ENCODE measurements at regions not wholly inside any gene's neighbourhood (a gene's known extent, or its start where the extent isn't known, plus 50 kb on each side); places are given as distances from the start of the nearest gene placed in this dataset.

DNA sequence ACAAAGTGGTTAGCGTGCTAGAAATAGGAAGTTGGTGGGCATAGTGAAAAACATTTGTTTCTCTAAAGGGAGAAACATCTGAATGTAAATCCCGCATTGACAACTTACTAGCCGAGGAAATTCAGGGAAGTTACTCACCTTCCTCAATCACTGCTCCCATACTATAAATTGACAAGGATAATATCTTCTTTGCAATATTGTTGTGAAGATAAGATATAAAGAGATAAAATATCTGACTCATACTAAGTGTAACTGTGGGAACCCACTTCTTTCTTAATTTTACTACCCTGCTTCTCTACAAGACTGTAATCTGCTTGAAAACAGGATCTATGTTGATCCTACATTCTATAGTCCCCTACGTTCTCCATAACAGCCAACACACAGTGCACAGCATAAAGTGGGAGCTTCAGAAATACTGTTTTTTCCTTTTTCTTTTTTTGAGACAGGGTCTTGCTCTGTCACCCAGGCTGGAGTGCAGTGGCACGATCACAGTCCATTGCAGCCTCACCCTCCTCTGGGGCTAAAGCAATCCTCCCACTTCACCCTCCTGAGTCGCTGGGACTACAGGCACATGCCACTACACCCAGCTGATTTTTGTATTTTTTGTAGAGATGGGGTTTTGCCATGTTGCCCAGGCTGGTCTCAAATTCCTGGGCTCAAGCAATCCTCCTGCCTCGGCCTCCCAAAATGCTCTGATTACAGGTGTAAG, 57.4 kb upstream of the C1orf21 start:
- DNase-seq, result no peak

DNA sequence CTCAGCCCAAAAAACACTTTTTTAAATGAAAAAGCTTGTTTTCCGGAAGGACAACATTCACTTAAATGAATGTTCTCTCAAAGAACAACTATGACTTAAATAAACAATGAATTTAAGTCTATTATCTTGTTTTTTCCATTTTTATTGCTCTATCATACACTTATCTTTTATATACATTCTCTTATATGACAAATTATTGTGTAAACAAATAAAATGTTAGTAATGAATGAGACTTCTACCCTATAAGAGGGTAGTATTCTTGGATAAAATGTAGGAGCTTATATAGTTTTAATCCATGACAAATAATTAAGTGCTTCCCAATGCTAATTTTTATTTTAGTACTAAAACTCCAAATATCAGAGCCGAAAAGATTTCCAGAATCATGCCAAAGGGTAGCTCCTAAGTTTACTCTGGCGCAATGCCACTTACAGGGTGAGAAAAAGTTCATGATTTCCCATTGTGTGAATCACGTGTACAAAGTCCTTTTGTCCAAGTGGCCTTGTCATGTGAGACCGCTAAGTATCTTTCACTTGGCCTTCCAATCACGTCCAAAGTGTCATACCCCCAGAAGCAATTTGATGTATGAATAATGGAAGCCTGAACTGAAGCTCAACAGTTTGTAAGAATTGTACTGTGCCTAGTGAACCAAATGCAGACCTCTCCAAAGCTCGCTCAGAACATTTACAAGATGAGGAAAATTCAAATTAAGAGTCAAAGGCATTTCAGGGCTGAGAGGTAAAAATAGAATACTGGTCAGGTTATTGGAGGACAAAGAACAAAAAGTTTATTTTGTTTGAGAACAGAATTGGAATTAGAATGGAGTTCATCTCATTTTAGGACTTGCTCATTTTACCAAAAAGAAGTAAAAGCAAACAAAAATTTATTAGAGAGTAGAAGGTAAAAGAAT, 56.6 kb upstream of the C1orf21 start:
- no peak for DNase-seq

DNA sequence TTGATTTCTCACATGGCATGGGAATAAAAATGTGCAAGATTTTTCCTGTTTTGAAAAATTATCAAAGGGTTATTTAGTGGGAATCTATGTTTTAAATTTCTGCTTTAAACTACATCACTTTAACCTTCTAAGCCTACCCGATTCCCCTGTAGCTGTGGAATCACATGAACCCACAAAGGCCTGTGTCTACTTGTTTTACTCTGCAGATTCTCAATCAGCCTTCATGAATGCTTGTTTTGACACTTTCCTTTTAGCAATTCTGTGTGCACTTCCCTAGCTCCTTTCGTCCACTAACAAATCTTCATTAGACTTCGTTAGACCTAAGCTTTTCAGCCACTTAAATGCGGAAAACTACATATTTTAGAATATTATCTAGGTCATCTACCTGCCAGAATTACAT, 56.0 kb upstream of the C1orf21 start:
- no peak for DNase-seq

Data from hematopoietic multipotent progenitor cell treated with erythropoietin and hydrocortisone succinate and interleukin-3 and kit ligand, for 8 days (in vitro differentiated cells).